Esophagus muscularis mucosa (tissue), 4 donors: ENCODE measurements at regions not wholly inside any gene's neighbourhood (a gene's known extent, or its start where the extent isn't known, plus 50 kb on each side); places are given as distances from the start of the nearest gene placed in this dataset.

Source experiments
- DNase-seq: peaks from one replicate; pipeline ENCODE4 v3.0.0-alpha.2; 2017; ENCODE audit errors: extremely low spot score
- H3K27ac ChIP-seq, 4 donors: fragments of 200-600 bp; sonication (generic); replicated peaks in 1 of 4; 1 replicate in 3 of 4; 2 replicates in 1 of 4; pipeline ENCODE4 v1.5.1; 2016 to 2019; ENCODE audit warnings: mild to moderate bottlenecking in 1 of 4
- H3K27me3 ChIP-seq, 4 donors: fragments of 200-600 bp; sonication (generic); one replicate each; pipeline versions ENCODE4 v1.5.1 to v1.6.0; 2016 to 2019
- H3K36me3 ChIP-seq, 4 donors: fragments of 200-600 bp; sonication (generic); one replicate each; pipeline ENCODE4 v1.5.1; 2016 to 2019
- H3K4me1 ChIP-seq, 4 donors: fragments of 200-600 bp; sonication (generic); one replicate each; pipeline ENCODE4 v1.5.1; 2016 to 2019
- H3K4me3 ChIP-seq, 4 donors: fragments of 200-600 bp; sonication (generic); 1 replicate in 2 of 4; 2 replicates in 2 of 4; pipeline ENCODE4 v1.5.1; 2016 to 2019; ENCODE audit warnings: mild to moderate bottlenecking in 4 of 4, moderate library complexity in 1 of 4
- H3K9me3 ChIP-seq, 4 donors: fragments of 200-600 bp; sonication (generic); 1 replicate in 3 of 4; 2 replicates in 1 of 4; pipeline ENCODE4 v1.5.1; 2016 to 2019
- CTCF ChIP-seq, 3 experiments: fragments of 200-600 bp in 2 of 3; fragments of 450-650 bp in 1 of 3; sonication (generic) in 2 of 3; IDR thresholded peaks; one replicate each; pipeline ENCODE4 v1.5.1; 2017 to 2019; ENCODE audit warnings: antibody characterized with exemption in 3 of 3, mild to moderate bottlenecking in 2 of 3, moderate library complexity in 1 of 3
- EP300 ChIP-seq: sonication (generic); formaldehyde crosslinking; IDR thresholded peaks from one replicate; pipeline ENCODE4 v1.6.1; 2017; ENCODE audit warnings: antibody characterized with exemption
- POLR2A ChIP-seq: fragments of 450-650 bp; IDR thresholded peaks from one replicate; pipeline ENCODE4 v1.6.1; 2017; ENCODE audit warnings: antibody characterized with exemption, moderate library complexity, mild to moderate bottlenecking, low read depth
- POLR2AphosphoS5 ChIP-seq, 2 donors: sonication (generic); formaldehyde crosslinking; IDR thresholded peaks; one replicate each; pipeline ENCODE4 v1.6.1; 2017; ENCODE audit warnings: antibody characterized with exemption in 2 of 2
- WGBS: methylation state at CpG from one replicate; pipeline ENCODE4 v1.1.5; 2018; 5-methylcytosine and 5-hydroxymethylcytosine counted together
- intact Hi-C: fragments of 100-400 bp; cut with DNase I; formaldehyde crosslinking; loops from one replicate; pipeline ENCODE4 v1.15.1; 2023

GRCh38 chr10:52451817-52452216, 137.7 kb downstream of the DKK1 start:
- no peak overlapping the region for H3K27ac ChIP-seq
- H3K4me3 ChIP-seq: no peak overlapping the region
- no peak for TF ChIP-seq EP300
- no peak for TF ChIP-seq CTCF (IDR thresholded peaks at IDR 0.05)
- DNase-seq: no peak
- no peaks in the 10 kb centered on the region for H3K4me1 ChIP-seq
- H3K27me3 ChIP-seq: no peaks in the 10 kb centered on the region
- intact Hi-C loops: no loop called here
- no peaks in the 10 kb centered on the region for H3K36me3 ChIP-seq
- H3K9me3 ChIP-seq: no peaks in the 10 kb centered on the region

- Histone ChIP-seq H3K9me3 (no peaks in the 10 kb centered on the region), H3K4me3 (no peak overlapping the region), H3K36me3 (no peaks in the 10 kb centered on the region), H3K4me1 (no peaks in the 10 kb centered on the region), H3K27ac (no peak overlapping the region), H3K27me3 (no peaks in the 10 kb centered on the region)
- TF ChIP-seq POLR2A (no peak), EP300 (no peak), CTCF (IDR thresholded peaks at IDR 0.05) (no peak), POLR2AphosphoS5 (IDR thresholded peaks at IDR 0.05) (no peak)
- 68% methylated on average over 12 of the region's 12 CpGs for WGBS
- no peak for DNase-seq
- intact Hi-C loops: no loop called here
These were observed 138.8 kb downstream of the DKK1 start for GRCh38 chr10:52452600-52453493.

- no peak for TF ChIP-seq POLR2AphosphoS5 (IDR thresholded peaks at IDR 0.05)
- TF ChIP-seq POLR2A: no peak
- no peak for TF ChIP-seq CTCF (IDR thresholded peaks at IDR 0.05)
- no peak for TF ChIP-seq EP300
- H3K27me3 ChIP-seq: no peaks in the 10 kb centered on the region
- WGBS: 91% methylated on average over 1 of the region's 1 CpG
- H3K4me1 ChIP-seq: no peaks in the 10 kb centered on the region
- no peaks in the 10 kb centered on the region for H3K36me3 ChIP-seq
- no peak for DNase-seq
- no peaks in the 10 kb centered on the region for H3K9me3 ChIP-seq
- intact Hi-C loops: no loop called here
- no peak overlapping the region for H3K4me3 ChIP-seq
- H3K27ac ChIP-seq: no peak overlapping the region
These were observed 139.4 kb downstream of the DKK1 start for GRCh38 chr10:52453501-52453900.

GRCh38 chr10:52454491-52454890, 140.4 kb downstream of the DKK1 start:
- H3K4me3 ChIP-seq: no peak overlapping the region
- H3K36me3 ChIP-seq: no peaks in the 10 kb centered on the region
- H3K9me3 ChIP-seq: no peaks in the 10 kb centered on the region
- H3K27me3 ChIP-seq: no peaks in the 10 kb centered on the region
- intact Hi-C loops: no loop called here
- H3K4me1 ChIP-seq: no peaks in the 10 kb centered on the region
- TF ChIP-seq CTCF (IDR thresholded peaks at IDR 0.05) (no peak), POLR2A (no peak), POLR2AphosphoS5 (IDR thresholded peaks at IDR 0.05) (no peak), EP300 (no peak)
- WGBS: 67% methylated on average over 3 of the region's 3 CpGs
- DNase-seq: no peak
- H3K27ac ChIP-seq: no peak overlapping the region

GRCh38 chr10:52455098-52455497, 141.0 kb downstream of the DKK1 start:
- H3K27me3 ChIP-seq: no peaks in the 10 kb centered on the region
- no peak for DNase-seq
- no peaks in the 10 kb centered on the region for H3K36me3 ChIP-seq
- no peak overlapping the region for H3K27ac ChIP-seq
- H3K4me3 ChIP-seq: no peak overlapping the region
- H3K4me1 ChIP-seq: no peaks in the 10 kb centered on the region
- TF ChIP-seq POLR2A: no peak
- H3K9me3 ChIP-seq: no peaks in the 10 kb centered on the region
- intact Hi-C loops: no loop called here
- 81% methylated on average over 3 of the region's 3 CpGs for WGBS
